ENCODE measurements at regions not wholly inside any gene's neighbourhood (a gene's known extent, or its start where the extent isn't known, plus 50 kb on each side); places are given as distances from the start of the nearest gene placed in this dataset.

- no peak for ATAC-seq
- no peaks in the 10 kb centered on the region for H3K36me3 ChIP-seq (ENCODE audit: low read depth)
- H3K4me1 ChIP-seq (ENCODE audit: low read depth), result no peaks in the 10 kb centered on the region
- intact Hi-C loops (cut with DNase I, micrococcal nuclease), result no loop called here
- H3K4me3 ChIP-seq, result no peak overlapping the region
- H3K9me3 ChIP-seq, result no peaks in the 10 kb centered on the region
- no peak for DNase-seq
- no peak for TF ChIP-seq CTCF (IDR thresholded peaks at IDR 0.05)
Observed at GRCh38 chr3:43910750-43911149, 220.0 kb downstream of the ABHD5 start.

GRCh38 chr3:43913036-43913948 is 222.6 kb downstream of the ABHD5 start:
- Histone ChIP-seq H3K4me3 (no peak overlapping the region), H3K4me1 (ENCODE audit: low read depth) (no peaks in the 10 kb centered on the region), H3K9me3 (no peaks in the 10 kb centered on the region), H3K36me3 (ENCODE audit: low read depth) (no peaks in the 10 kb centered on the region)
- intact Hi-C loops (cut with DNase I, micrococcal nuclease), result no loop called here
- TF ChIP-seq CTCF (IDR thresholded peaks at IDR 0.05), result no peak
- ATAC-seq, result no peak
- DNase-seq, result no peak

GRCh38 chr3:43914269-43914668 is 223.5 kb downstream of the ABHD5 start:
- intact Hi-C loops (cut with DNase I, micrococcal nuclease), result no loop called here
- H3K9me3 ChIP-seq, result no peaks in the 10 kb centered on the region
- no peaks in the 10 kb centered on the region for H3K4me1 ChIP-seq (ENCODE audit: low read depth)
- H3K4me3 ChIP-seq, result no peak overlapping the region
- TF ChIP-seq CTCF (IDR thresholded peaks at IDR 0.05), result no peak
- no peak for DNase-seq
- ATAC-seq, result no peak
- H3K36me3 ChIP-seq (ENCODE audit: low read depth), result no peaks in the 10 kb centered on the region

GRCh38 chr3:43915546-43915945 is 224.8 kb downstream of the ABHD5 start:
- intact Hi-C loops (cut with DNase I, micrococcal nuclease), result no loop called here
- Histone ChIP-seq H3K9me3 (no peaks in the 10 kb centered on the region), H3K4me1 (ENCODE audit: low read depth) (no peaks in the 10 kb centered on the region), H3K4me3 (no peak overlapping the region), H3K36me3 (ENCODE audit: low read depth) (no peaks in the 10 kb centered on the region)
- DNase-seq (no peak), ATAC-seq (no peak)
- no peak for TF ChIP-seq CTCF (IDR thresholded peaks at IDR 0.05)

- Histone ChIP-seq H3K4me1 (ENCODE audit: low read depth) (no peaks in the 10 kb centered on the region), H3K36me3 (ENCODE audit: low read depth) (no peaks in the 10 kb centered on the region), H3K9me3 (no peaks in the 10 kb centered on the region), H3K4me3 (no peak overlapping the region)
- no peak for TF ChIP-seq CTCF (IDR thresholded peaks at IDR 0.05)
- no peak for ATAC-seq
- no peak for DNase-seq
- intact Hi-C loops (cut with DNase I, micrococcal nuclease), result no loop called here
Observed at GRCh38 chr3:43917361-43917760, 226.6 kb downstream of the ABHD5 start.
